ENCODE measurements at regions not wholly inside any gene's neighbourhood (a gene's known extent, or its start where the extent isn't known, plus 50 kb on each side); places are given as distances from the start of the nearest gene placed in this dataset.

DNA sequence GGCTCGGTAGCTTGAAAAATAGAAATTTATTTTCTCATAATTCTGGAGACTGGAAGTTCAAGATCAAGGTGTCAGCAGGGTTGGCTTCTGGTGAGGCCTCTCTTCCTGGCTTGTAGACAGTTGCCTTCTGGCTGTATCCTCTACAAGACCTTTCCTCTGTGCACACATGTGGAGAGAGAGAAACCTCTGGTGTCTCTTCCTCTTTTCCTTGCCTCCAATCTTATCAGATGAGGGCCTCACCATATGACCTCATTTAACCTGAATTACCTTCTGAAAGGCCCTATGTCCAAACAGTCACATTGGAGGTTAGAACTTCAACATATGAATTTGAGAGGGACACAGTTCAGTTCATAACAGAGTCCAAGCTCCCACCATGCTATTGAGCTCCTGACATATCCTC lies 166.4 kb downstream of the TTC8 start:
- no peak for ATAC-seq (ENCODE audit: low read depth)
- Histone ChIP-seq H2AFZ (ENCODE audit: insufficient read depth, low read depth, low read length, poor library complexity, severe bottlenecking) (no peak overlapping the region), H3K27me3 (replicated peaks in 1 of 4; ENCODE audit: control extremely low read depth in 1 of 4, control insufficient read depth in 3 of 4, insufficient read depth in 4 of 4, low read length in 3 of 4) (peaks cover 0 to 9% (median 2%) of the 10 kb centered on the region in 4 experiments), H3K36me3 (replicated peaks in 1 of 2; ENCODE audit: control extremely low read depth in 1 of 2, control insufficient read depth in 1 of 2, extremely low read depth in 1 of 2, insufficient read depth in 2 of 2, low read length in 1 of 2) (no peaks in the 10 kb centered on the region), H3K4me2 (replicated peaks; ENCODE audit: low read depth, low read length, poor library complexity, severe bottlenecking) (no peak overlapping the region), H3K4me3 (ENCODE audit: control extremely low read depth in 1 of 5, extremely low read depth in 1 of 5, insufficient read depth in 1 of 5, low read depth in 2 of 5, low read length in 4 of 5) (no peak overlapping the region), H3K9me3 (ENCODE audit: control extremely low read depth in 1 of 3, control insufficient read depth in 2 of 3, insufficient read depth in 1 of 3, low read length in 2 of 3) (peaks cover 0 to 19% (median 15%) of the 10 kb centered on the region in 3 donors), H3K9ac (ENCODE audit: low read length) (no peak overlapping the region), H3K4me1 (ENCODE audit: control insufficient read depth in 2 of 2, insufficient read depth in 2 of 2, low read length in 2 of 2) (no peaks in the 10 kb centered on the region), H4K20me1 (ENCODE audit: control insufficient read depth, insufficient read depth, low read length, poor library complexity, severe bottlenecking) (no peaks in the 10 kb centered on the region), H3K27ac (ENCODE audit: low read length in 2 of 2) (no peak overlapping the region), H3K79me2 (ENCODE audit: control insufficient read depth, insufficient read depth, low read length) (no peaks in the 10 kb centered on the region)
- H3K27ac Mint-ChIP-seq: no peak overlapping the region
- H3K4me1 Mint-ChIP-seq: no peaks in the 10 kb centered on the region
- no peak overlapping the region for H3K4me3 Mint-ChIP-seq
- no CpG with 5 or more reads among the region's 1 CpG for WGBS (ENCODE audit: insufficient coverage)
- peaks cover 2% of the 10 kb centered on the region for H3K9me3 Mint-ChIP-seq (ENCODE audit: insufficient read depth)
- ChIA-PET CTCF (no interaction called here), POLR2A (no interaction called here)
- intact Hi-C loops (cut with micrococcal nuclease): no loop called here
- no peak for DNase-seq
- TF ChIP-seq EZH2 (IDR thresholded peaks at IDR 0.05; ENCODE audit: borderline replicate concordance, insufficient read depth, low read depth, low read length, poor library complexity, severe bottlenecking): no peak
- TF ChIP-seq, protein P1, sequence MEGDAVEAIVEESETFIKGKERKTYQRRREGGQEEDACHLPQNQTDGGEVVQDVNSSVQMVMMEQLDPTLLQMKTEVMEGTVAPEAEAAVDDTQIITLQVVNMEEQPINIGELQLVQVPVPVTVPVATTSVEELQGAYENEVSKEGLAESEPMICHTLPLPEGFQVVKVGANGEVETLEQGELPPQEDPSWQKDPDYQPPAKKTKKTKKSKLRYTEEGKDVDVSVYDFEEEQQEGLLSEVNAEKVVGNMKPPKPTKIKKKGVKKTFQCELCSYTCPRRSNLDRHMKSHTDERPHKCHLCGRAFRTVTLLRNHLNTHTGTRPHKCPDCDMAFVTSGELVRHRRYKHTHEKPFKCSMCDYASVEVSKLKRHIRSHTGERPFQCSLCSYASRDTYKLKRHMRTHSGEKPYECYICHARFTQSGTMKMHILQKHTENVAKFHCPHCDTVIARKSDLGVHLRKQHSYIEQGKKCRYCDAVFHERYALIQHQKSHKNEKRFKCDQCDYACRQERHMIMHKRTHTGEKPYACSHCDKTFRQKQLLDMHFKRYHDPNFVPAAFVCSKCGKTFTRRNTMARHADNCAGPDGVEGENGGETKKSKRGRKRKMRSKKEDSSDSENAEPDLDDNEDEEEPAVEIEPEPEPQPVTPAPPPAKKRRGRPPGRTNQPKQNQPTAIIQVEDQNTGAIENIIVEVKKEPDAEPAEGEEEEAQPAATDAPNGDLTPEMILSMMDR (IDR thresholded peaks at IDR 0.05): no peak
- H3K27me3 Mint-ChIP-seq: peaks cover 28% of the 10 kb centered on the region

DNA sequence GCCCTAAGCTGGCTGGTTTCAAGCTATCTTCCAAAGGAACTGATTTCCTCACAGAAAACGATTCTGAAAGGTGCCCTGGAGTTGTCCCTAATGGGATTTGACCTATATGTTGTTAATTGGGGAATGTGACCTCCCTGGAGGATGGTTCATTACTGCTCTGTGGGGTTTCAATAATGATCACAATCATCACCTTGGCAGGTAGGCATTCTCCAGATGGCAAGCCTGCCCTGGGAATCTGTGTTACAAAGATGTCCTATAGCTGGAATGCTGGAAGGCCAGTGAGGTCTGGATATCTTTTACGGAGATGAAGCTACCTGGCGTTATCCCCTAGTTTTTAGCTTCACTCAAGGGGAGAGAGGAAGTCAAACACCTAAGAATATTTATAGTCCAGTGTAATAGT lies 167.6 kb downstream of the TTC8 start:
- Histone ChIP-seq H2AFZ (ENCODE audit: insufficient read depth, low read depth, low read length, poor library complexity, severe bottlenecking) (no peak overlapping the region), H3K9me3 (ENCODE audit: control extremely low read depth in 1 of 3, control insufficient read depth in 2 of 3, insufficient read depth in 1 of 3, low read length in 2 of 3) (peaks cover 0 to 12% (median 9%) of the 10 kb centered on the region in 3 donors), H3K79me2 (ENCODE audit: control insufficient read depth, insufficient read depth, low read length) (no peaks in the 10 kb centered on the region), H3K27ac (ENCODE audit: low read length in 2 of 2) (no peak overlapping the region), H3K9ac (ENCODE audit: low read length) (no peak overlapping the region), H3K4me2 (replicated peaks; ENCODE audit: low read depth, low read length, poor library complexity, severe bottlenecking) (no peak overlapping the region), H3K4me3 (ENCODE audit: control extremely low read depth in 1 of 5, extremely low read depth in 1 of 5, insufficient read depth in 1 of 5, low read depth in 2 of 5, low read length in 4 of 5) (no peak overlapping the region), H3K4me1 (ENCODE audit: control insufficient read depth in 2 of 2, insufficient read depth in 2 of 2, low read length in 2 of 2) (no peaks in the 10 kb centered on the region), H4K20me1 (ENCODE audit: control insufficient read depth, insufficient read depth, low read length, poor library complexity, severe bottlenecking) (no peaks in the 10 kb centered on the region), H3K27me3 (replicated peaks in 1 of 4; ENCODE audit: control extremely low read depth in 1 of 4, control insufficient read depth in 3 of 4, insufficient read depth in 4 of 4, low read length in 3 of 4) (peaks cover 0 to 9% (median 2%) of the 10 kb centered on the region in 4 experiments), H3K36me3 (replicated peaks in 1 of 2; ENCODE audit: control extremely low read depth in 1 of 2, control insufficient read depth in 1 of 2, extremely low read depth in 1 of 2, insufficient read depth in 2 of 2, low read length in 1 of 2) (no peaks in the 10 kb centered on the region)
- peaks cover 35% of the 10 kb centered on the region for H3K27me3 Mint-ChIP-seq
- no peak for TF ChIP-seq EZH2 (IDR thresholded peaks at IDR 0.05; ENCODE audit: borderline replicate concordance, insufficient read depth, low read depth, low read length, poor library complexity, severe bottlenecking)
- TF ChIP-seq, protein P1 (IDR thresholded peaks at IDR 0.05): no peak
- CTCF ChIA-PET: no interaction called here
- WGBS (ENCODE audit: insufficient coverage): no CpG with 5 or more reads among the region's 3 CpGs
- DNase-seq (no peak), ATAC-seq (ENCODE audit: low read depth) (no peak)
- H3K4me1 Mint-ChIP-seq: no peaks in the 10 kb centered on the region
- H3K27ac Mint-ChIP-seq: no peak overlapping the region
- POLR2A ChIA-PET: no interaction called here
- intact Hi-C loops (cut with micrococcal nuclease): no loop called here
- no peak overlapping the region for H3K4me3 Mint-ChIP-seq
- H3K9me3 Mint-ChIP-seq (ENCODE audit: insufficient read depth): peaks cover 2% of the 10 kb centered on the region

Measured in B cell (primary cell).